Activated T-cell treated with anti-CD3 and anti-CD28 coated beads for 24 hours (primary cell): ENCODE measurements at regions not wholly inside any gene's neighbourhood (a gene's known extent, or its start where the extent isn't known, plus 50 kb on each side); places are given as distances from the start of the nearest gene placed in this dataset.
A peak's percentile ranks its signal among the peaks of the same experiment; 100 is the strongest.

Source experiments
- DNase-seq: peaks from one replicate; pipeline ENCODE4 v3.0.0-alpha.2; 2020; ENCODE audit warnings: low read depth

DNA sequence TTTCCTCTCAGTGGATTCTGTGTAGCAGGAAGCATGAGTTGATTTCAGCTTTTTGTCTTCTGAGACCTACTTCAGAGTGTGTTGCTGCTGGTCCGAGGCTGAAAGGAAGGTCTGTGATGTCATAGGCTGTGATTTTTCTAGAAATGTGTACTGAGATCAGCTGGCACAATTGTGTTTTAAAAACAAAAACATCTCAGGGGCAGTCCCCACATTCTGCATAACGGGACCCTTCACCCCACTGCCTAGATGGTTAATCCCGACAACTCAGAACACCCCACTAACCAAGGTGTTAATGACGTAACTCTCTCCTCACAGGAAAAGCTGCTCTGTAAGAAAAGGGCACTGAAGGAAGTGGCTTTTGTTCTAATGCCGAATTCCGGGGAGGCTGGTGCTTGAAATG, 59.8 kb upstream of the PPP2R5A start:
- DNase-seq = peak; percentile 16

DNA sequence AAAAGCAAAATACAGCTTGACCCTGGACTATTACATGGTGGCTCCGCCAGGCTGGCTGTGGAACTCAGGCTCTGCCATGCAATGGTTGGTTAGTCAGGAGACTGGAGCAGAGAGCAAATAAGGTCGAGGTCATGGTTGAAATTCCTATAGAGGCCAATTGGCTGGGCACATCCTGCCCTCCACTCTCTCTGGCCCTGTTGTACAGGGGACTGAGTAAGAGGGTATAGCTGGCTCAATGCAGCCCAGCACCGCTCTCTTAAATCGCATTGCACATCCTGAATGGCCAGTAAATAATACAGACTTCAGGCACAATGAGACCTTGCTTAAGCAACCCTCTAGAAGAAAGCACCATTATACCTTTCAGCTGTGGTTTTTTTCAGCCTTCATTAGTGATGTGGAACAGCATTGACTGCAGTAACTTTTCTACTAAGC, 59.3 kb upstream of the PPP2R5A start:
- no peak for DNase-seq

DNA sequence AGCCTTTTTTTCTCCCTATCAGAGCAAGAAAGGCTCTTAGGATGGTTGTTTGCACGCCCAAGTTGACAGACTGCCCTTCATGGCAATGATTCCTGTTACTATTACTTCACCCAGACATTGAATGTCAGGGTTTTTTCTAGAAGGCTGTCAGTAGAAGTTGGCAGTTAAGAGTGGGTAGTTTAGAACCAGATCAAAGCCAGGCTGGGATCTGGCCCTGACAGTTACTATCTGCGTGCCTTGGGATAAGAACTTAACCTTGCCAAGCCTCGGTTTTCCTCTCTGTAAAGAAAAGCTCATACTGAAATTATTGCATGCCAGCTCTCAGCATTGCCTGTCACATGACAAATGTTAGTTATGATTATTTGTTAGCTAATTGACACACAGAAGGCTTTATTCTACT, 58.7 kb upstream of the PPP2R5A start:
- no peak for DNase-seq

DNA sequence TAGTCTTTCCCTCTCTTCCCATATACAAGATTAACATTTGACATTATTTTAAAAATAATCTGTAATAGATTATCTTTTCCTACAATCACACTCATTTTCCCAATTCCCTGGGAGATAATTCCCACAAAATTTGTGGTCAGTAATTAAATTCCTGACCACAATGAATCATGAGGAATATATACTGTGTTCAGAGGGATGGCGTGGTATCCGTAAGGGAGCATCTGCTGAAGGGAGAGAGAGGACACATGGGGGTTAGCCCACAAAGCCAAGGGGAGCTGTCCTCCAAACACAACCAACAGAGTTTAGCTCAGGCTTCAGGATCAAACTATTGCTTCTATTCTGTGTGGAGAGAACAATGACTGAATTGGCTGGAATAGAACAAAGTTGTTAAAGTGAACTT, 57.1 kb upstream of the PPP2R5A start:
- DNase-seq = no peak

DNA sequence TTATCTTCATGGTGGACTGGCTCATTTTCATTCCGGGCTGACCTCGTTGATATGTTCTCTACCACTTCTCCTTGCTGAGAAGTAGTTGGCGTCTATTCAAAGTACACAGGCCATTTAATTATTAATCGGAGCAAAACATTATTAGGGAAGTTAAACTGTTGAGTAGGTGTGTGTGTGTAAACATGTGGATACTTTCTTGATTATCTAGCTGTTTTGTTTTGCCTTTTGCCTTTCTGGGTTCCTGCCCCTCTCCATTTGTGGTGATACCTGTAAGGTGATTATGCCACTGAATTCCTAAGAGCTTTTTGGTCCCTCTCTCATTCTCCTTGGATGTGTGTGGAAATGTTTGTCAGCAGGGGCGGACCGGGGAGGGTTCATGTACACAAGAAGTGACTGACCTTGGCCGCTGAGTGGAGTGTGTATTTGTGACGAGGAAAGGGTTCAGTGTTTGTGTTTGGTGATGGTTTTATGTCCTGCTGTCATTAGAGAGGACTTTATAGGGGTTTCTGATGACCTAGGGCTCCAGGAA, 56.6 kb upstream of the PPP2R5A start:
- no peak for DNase-seq

DNA sequence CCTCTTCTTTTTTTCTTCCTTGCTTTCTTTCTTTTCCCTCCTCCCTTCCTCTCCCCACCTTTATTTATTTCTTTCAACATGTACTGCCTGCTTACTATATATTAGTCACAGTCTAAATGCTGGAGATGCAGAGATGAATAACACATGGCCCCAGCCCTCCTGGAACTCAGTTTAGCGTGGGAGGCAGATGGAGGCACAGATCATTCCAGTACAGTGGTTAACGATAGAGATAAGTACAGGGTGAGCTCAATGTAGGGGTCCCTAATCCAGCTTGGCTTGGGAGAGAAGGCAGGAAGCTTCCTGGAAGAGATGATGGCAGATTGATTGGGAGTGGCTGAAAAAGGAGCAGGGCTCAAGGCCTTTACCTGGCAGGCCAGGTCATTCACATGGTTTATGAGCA, 55.6 kb upstream of the PPP2R5A start:
- DNase-seq = no peak

DNA sequence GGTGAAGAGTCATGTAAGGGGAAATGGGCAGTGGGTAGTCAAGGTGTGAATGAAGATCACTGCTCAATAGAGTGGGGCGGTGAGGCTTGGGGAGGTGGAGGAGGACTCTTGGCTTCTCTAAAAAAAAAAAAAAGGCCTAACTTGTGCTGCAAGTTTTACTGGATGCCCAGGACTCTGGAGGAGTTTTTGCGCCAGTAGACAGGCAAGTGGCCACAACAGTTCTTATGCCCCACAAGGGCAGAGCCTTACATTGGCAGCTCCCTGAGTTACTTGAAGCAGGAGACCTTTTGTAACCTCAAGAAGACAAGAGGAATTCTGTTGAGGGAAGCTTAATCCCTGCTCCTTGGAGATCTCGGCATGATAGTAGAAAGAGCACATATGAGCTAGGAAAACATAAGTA, 54.9 kb upstream of the PPP2R5A start:
- DNase-seq = no peak

DNA sequence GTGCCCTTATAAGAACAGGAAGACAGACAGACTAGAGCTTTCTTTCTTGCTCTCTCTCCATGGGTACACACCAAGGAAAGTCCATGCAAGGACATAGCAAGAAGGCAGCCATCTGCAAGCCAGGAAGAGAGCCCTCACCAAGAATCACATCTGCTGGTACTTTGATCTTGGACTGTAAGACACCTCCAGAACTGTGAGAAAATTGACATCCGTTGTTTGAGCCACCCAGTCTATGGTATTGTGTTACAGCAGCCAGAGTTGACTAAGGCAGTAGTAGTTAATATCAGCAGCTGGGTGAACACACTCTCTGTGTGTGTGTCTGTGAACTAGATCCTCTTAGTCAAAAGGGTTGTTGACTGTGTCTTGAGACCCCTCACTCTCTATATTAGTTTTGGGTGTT, 53.8 kb upstream of the PPP2R5A start:
- DNase-seq = no peak

DNA sequence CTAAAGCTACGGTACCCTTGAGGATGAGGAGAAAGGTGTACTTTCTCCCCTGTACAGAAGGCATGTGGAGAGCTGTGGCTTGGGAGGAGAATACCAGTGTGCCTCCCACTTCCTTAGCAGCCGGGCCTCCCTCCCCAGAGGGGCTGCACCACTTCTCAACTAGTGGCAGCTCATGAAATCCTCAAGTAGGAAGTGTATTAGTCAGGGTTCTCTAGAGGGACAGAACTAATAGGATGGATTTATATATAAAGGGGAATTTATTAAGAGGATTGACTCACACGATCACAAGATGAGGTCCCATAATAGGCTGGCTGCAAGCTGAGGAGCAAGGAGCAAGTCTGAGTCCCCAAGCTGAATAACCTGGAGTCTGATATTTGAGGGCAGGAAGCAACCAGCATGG, 53.1 kb upstream of the PPP2R5A start:
- no peak for DNase-seq

DNA sequence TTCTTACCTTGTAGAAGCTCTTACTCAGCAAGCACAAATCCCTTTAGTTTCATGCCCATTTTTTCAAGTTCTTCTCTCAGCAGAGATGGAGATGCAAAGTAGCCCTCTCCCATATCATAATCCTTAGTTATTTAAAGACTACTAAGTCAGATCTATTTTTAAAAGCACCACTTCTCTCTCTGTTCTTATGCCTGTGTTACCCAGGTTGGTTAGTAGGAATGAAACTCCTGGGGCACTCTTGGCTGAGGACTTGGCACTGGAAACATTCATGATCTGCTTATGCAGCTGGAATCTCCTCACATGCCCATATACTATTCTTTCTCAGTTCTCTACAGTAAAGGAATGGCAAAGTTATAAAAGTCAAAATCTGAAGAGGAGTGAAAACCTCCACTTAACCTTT, 51.9 kb upstream of the PPP2R5A start:
- no peak for DNase-seq

DNA sequence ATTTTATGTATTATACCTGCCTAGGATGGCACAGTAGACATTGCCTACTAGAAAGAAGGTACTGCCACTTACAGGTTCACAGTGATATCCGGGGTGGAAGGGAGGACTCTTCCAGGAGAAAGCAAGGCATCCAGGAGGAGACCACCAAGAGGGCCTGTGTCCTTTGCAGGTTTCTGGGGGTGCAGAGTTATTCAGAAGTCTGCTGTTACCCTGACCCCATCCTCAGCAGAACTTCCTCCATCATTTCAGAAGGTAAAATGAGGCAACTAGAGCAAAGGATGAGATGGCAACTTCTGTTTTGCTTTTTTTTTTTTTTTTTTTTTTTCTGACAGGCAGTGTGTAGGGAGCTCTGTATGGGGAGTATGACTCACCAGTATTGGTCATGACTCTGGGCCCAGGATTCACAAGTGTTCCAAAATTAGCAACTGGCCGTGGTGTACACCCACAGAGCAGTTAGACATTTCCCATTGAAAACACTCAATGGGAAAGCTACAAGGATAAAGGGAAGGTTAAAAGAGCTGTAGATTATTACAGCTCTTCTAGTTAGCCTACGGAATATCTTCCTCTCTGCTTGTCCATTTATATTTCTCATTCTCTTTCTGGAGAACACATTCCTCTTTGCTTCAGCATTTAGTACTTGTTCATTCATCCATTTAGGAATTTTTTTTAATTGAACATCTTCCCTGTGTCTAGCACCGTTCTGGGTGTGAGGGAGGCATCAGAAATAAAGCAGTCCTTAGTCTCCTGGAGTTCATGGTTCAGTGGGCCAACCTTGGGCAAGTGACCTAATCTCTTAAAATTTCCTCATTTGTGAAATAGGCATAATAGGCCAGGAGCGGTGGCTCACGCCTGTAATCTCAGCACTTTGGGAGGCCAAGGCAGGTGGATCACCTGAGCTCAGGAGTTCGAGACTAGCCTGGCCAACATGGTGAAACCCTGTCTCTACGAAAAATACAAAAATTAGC, 50.5 kb upstream of the PPP2R5A start:
- no peak for DNase-seq
